Esophagus muscularis mucosa (tissue), 4 donors: ENCODE measurements at regions not wholly inside any gene's neighbourhood (a gene's known extent, or its start where the extent isn't known, plus 50 kb on each side); places are given as distances from the start of the nearest gene placed in this dataset.
"Not testable (repeated sequence)": the region's sequence is repeated elsewhere in the genome, so short reads cannot be mapped to it uniquely, and the experiment has no call there.

Experiments used
- CTCF ChIP-seq, 3 experiments: fragments of 200-600 bp in 2 of 3; fragments of 450-650 bp in 1 of 3; sonication (generic) in 2 of 3; IDR thresholded peaks; one replicate each; pipeline ENCODE4 v1.5.1; 2017 to 2019; ENCODE audit warnings: antibody characterized with exemption in 3 of 3, mild to moderate bottlenecking in 2 of 3, moderate library complexity in 1 of 3
- EP300 ChIP-seq: sonication (generic); formaldehyde crosslinking; IDR thresholded peaks from one replicate; pipeline ENCODE4 v1.6.1; 2017; ENCODE audit warnings: antibody characterized with exemption
- POLR2A ChIP-seq: fragments of 450-650 bp; IDR thresholded peaks from one replicate; pipeline ENCODE4 v1.6.1; 2017; ENCODE audit warnings: antibody characterized with exemption, moderate library complexity, mild to moderate bottlenecking, low read depth
- POLR2AphosphoS5 ChIP-seq, 2 donors: sonication (generic); formaldehyde crosslinking; IDR thresholded peaks; one replicate each; pipeline ENCODE4 v1.6.1; 2017; ENCODE audit warnings: antibody characterized with exemption in 2 of 2

DNA sequence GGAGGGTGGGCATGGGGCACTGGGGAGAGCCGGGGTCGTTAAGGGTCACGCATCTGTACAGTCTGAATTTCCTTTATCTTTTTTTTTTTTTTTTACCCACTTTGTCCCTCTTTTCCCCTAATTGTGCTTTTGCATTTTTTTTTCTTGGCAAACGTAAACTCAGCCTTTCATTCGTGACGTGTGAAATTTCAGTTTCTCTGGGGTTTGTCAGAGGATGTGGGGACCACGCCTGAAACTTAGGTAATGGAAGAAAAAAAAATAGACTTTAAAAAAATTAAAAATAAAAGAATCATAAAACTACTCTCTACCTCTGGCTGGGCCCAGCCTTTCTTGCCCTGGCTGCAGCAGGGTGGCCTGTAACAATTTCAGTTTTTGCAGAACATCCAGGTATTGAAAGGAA is 68.3 kb upstream of the ZNF658 start:
- TF ChIP-seq POLR2AphosphoS5 (IDR thresholded peaks at IDR 0.05); CTCF (IDR thresholded peaks at IDR 0.05); POLR2A; EP300: not testable (repeated sequence)
